ENCODE measurements at regions not wholly inside any gene's neighbourhood (a gene's known extent, or its start where the extent isn't known, plus 50 kb on each side); places are given as distances from the start of the nearest gene placed in this dataset.

GRCh38 chr12:87775051-87775450 lies 254.2 kb downstream of the C12orf50 start:
- no peak for DNase-seq (ENCODE audit: low read depth, low spot score)
- no peak overlapping the region for H3K4me2 ChIP-seq (ENCODE audit: control insufficient read depth, extremely low read depth, insufficient read depth, low read depth, low read length)
- H3K27me3 ChIP-seq (ENCODE audit: control insufficient read depth, extremely low read depth, insufficient read depth, low read length), result no peaks in the 10 kb centered on the region
- no peak overlapping the region for H2AFZ ChIP-seq (ENCODE audit: control insufficient read depth, low read length)
- H3K36me3 ChIP-seq (ENCODE audit: control insufficient read depth in 2 of 2, extremely low read depth in 1 of 2, insufficient read depth in 2 of 2, low read length in 2 of 2), result no peaks in the 10 kb centered on the region
- TF ChIP-seq CTCF (optimal IDR thresholded peaks at IDR 0.05 in 1 of 3, IDR thresholded peaks at IDR 0.05 in 1 of 3, conservative IDR thresholded peaks at IDR 0.05 in 1 of 3; ENCODE audit: extremely low read depth in 1 of 3, insufficient read depth in 2 of 3, low read length in 3 of 3), result no peak
- TF ChIP-seq EZH2 (IDR thresholded peaks at IDR 0.05; ENCODE audit: low read length), result no peak
- H3K9me3 ChIP-seq (ENCODE audit: control insufficient read depth, low read depth, low read length), result no peaks in the 10 kb centered on the region
- dilution Hi-C loops (cut with MboI; ENCODE audit: extremely low pct_ligation_motif_present, low sequenced_read_pairs), result no loop called here
- no peak overlapping the region for H3K4me3 ChIP-seq (ENCODE audit: control insufficient read depth in 2 of 3, extremely low read depth in 1 of 3, insufficient read depth in 2 of 3, low read depth in 1 of 3, low read length in 3 of 3)
- no peak overlapping the region for H3K9ac ChIP-seq (ENCODE audit: control insufficient read depth, extremely low read depth, insufficient read depth, low read length)
- no peak overlapping the region for H3K27ac ChIP-seq (ENCODE audit: control insufficient read depth, insufficient read depth, low read length)
- H3K79me2 ChIP-seq (ENCODE audit: control insufficient read depth, insufficient read depth, low read length), result no peaks in the 10 kb centered on the region
- H4K20me1 ChIP-seq (ENCODE audit: control insufficient read depth, extremely low read depth, insufficient read depth, low read length), result no peaks in the 10 kb centered on the region
- H3K4me1 ChIP-seq (ENCODE audit: control insufficient read depth, extremely low read depth, insufficient read depth, low read length), result no peaks in the 10 kb centered on the region
- no peak for FAIRE-seq
- no peaks in the 10 kb centered on the region for H3K9me1 ChIP-seq (ENCODE audit: control insufficient read depth, extremely low read depth, insufficient read depth, low read length)

GRCh38 chr12:87772401-87772800 lies 256.8 kb downstream of the C12orf50 start:
- H3K27me3 ChIP-seq (ENCODE audit: control insufficient read depth, extremely low read depth, insufficient read depth, low read length), result no peaks in the 10 kb centered on the region
- H3K36me3 ChIP-seq (ENCODE audit: control insufficient read depth in 2 of 2, extremely low read depth in 1 of 2, insufficient read depth in 2 of 2, low read length in 2 of 2), result no peaks in the 10 kb centered on the region
- no peak overlapping the region for H3K9ac ChIP-seq (ENCODE audit: control insufficient read depth, extremely low read depth, insufficient read depth, low read length)
- no peak overlapping the region for H3K4me2 ChIP-seq (ENCODE audit: control insufficient read depth, extremely low read depth, insufficient read depth, low read depth, low read length)
- no peaks in the 10 kb centered on the region for H3K9me1 ChIP-seq (ENCODE audit: control insufficient read depth, extremely low read depth, insufficient read depth, low read length)
- H3K4me1 ChIP-seq (ENCODE audit: control insufficient read depth, extremely low read depth, insufficient read depth, low read length), result no peaks in the 10 kb centered on the region
- H3K79me2 ChIP-seq (ENCODE audit: control insufficient read depth, insufficient read depth, low read length), result no peaks in the 10 kb centered on the region
- no peak for FAIRE-seq
- no peak overlapping the region for H3K27ac ChIP-seq (ENCODE audit: control insufficient read depth, insufficient read depth, low read length)
- no peak overlapping the region for H3K4me3 ChIP-seq (ENCODE audit: control insufficient read depth in 2 of 3, extremely low read depth in 1 of 3, insufficient read depth in 2 of 3, low read depth in 1 of 3, low read length in 3 of 3)
- no peaks in the 10 kb centered on the region for H4K20me1 ChIP-seq (ENCODE audit: control insufficient read depth, extremely low read depth, insufficient read depth, low read length)
- TF ChIP-seq CTCF (optimal IDR thresholded peaks at IDR 0.05 in 1 of 3, IDR thresholded peaks at IDR 0.05 in 1 of 3, conservative IDR thresholded peaks at IDR 0.05 in 1 of 3; ENCODE audit: extremely low read depth in 1 of 3, insufficient read depth in 2 of 3, low read length in 3 of 3) (no peak), EZH2 (IDR thresholded peaks at IDR 0.05; ENCODE audit: low read length) (no peak)
- H3K9me3 ChIP-seq (ENCODE audit: control insufficient read depth, low read depth, low read length), result no peaks in the 10 kb centered on the region
- DNase-seq (ENCODE audit: low read depth, low spot score), result no peak
- H2AFZ ChIP-seq (ENCODE audit: control insufficient read depth, low read length), result no peak overlapping the region
- dilution Hi-C loops (cut with MboI; ENCODE audit: extremely low pct_ligation_motif_present, low sequenced_read_pairs), result no loop called here

Measured in keratinocyte (primary cell).